Heart left ventricle (tissue), 13 donors: ENCODE measurements at regions not wholly inside any gene's neighbourhood (a gene's known extent, or its start where the extent isn't known, plus 50 kb on each side); places are given as distances from the start of the nearest gene placed in this dataset.

ENCODE experiments used
- POLR2A ChIP-seq, 2 donors: fragments of 450-650 bp; IDR thresholded peaks; one replicate each; pipeline ENCODE4 v1.6.1; 2017; ENCODE audit warnings: antibody characterized with exemption in 2 of 2, mild to moderate bottlenecking in 2 of 2, moderate library complexity in 2 of 2
- TF ChIP-seq, protein P1 (sequence below), 12 donors: fragments of 200-600 bp; sonication (generic) in 4 of 12; IDR thresholded peaks; one replicate each; pipeline versions ENCODE4 v1.5.0 to v1.8.0; 2018 to 2022; ENCODE audit warnings: antibody characterized with exemption in 12 of 12, mild to moderate bottlenecking in 5 of 12
- donor health status: ischemic (EF 13 %, LVEDD 7.1; RV severe dilation, severe dysfunction).
- donor health status: DM: no; HTN: yes; CAD: no.
- donor health status: DM: no; HTN: no; CAD: no.
- donor health status: ischemic (EF 25% LVEDD 6.9; RV normal size, moderate dysfunction).
- donor health status: ischemic (EF 25% LVEDD 5.7; RV mildly dilated, moderate dysfunction).
- donor health status: ischemic (EF 35%, LVEDD 5.7; RV mildly dilated, moderate dysfunction).
- donor health status: nonischemic (EF 11% LVEDD 7.7; RV severe dilation, severe dysfunction).
- donor health status: DM: yes; HTN: yes; CAD: no.
- donor health status: PGD.
- donor health status: ischemic (EF 29% LVEDD 5.4; RV normal size, mild dysfunction).
- donor health status: nonischemic (EF 23%, LVEDD 6.1; RV moderate dilation, normal function).

DNA sequence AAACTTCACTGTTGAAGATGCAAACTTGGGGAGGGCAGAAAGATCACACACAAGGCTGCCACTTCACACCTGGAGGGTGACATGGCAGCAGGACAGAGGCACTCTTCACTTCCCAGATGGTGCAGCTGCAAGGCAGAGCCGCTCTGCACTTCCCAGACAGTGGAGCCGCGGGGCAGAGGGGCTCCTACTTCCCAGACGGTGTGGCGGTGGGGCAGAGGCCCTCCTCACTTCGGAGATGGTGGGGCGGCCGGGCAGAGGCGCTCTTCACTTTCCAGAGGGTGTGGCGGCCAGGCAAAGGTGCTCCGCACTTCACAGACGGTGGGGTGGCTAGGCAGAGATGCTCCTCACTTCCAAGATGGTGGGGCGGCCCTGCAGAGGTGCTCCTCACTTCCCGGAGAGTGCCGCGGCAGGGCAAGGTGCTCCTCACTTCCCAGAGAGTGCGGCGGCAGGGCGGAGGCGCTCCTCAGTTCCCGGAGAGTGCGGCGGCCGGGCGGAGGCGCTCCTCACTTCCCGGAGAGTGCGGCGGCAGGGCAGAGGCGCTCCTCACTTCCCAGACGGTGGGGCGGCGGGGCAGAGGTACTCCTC, 58.3 kb upstream of the PPP1R9A start:
- TF ChIP-seq POLR2A (IDR thresholded peaks at IDR 0.05): no peak
- TF ChIP-seq, protein P1, sequence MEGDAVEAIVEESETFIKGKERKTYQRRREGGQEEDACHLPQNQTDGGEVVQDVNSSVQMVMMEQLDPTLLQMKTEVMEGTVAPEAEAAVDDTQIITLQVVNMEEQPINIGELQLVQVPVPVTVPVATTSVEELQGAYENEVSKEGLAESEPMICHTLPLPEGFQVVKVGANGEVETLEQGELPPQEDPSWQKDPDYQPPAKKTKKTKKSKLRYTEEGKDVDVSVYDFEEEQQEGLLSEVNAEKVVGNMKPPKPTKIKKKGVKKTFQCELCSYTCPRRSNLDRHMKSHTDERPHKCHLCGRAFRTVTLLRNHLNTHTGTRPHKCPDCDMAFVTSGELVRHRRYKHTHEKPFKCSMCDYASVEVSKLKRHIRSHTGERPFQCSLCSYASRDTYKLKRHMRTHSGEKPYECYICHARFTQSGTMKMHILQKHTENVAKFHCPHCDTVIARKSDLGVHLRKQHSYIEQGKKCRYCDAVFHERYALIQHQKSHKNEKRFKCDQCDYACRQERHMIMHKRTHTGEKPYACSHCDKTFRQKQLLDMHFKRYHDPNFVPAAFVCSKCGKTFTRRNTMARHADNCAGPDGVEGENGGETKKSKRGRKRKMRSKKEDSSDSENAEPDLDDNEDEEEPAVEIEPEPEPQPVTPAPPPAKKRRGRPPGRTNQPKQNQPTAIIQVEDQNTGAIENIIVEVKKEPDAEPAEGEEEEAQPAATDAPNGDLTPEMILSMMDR (IDR thresholded peaks at IDR 0.05): no peak
